ENCODE measurements at regions not wholly inside any gene's neighbourhood (a gene's known extent, or its start where the extent isn't known, plus 50 kb on each side); places are given as distances from the start of the nearest gene placed in this dataset.
"Not testable (repeated sequence)": the region's sequence is repeated elsewhere in the genome, so short reads cannot be mapped to it uniquely, and the experiment has no call there.

DNA sequence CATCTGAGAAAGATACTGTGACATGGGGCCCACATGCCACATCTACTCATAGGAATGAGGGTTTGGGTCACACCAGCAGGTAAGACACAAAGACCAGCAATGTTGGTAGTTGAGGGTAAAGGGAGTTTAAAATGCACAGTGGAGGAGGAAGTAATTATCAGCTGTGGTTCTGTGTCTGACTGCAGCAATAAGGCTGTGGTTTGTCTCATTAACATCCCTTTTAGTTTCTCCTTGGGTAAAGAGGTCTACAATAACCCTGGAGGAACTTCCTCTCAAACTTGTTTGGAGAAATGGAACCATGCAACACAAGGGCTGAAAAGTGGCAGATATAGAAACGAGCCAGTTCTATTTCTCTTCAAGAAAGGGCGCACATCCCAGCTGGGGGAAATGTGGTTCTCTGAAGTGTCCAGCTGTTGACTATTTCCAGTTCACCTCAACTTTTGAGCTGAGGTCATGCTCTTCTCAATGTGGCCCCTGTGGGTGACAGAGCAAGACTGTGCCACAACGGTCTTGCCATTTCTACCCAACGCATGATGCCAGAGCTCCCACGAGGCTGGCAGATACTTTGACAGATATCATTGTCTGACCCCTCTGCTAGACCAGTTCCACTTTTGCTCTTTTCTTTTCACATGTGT is 234.3 kb downstream of the SQOR start:
- no peak for DNase-seq

DNA sequence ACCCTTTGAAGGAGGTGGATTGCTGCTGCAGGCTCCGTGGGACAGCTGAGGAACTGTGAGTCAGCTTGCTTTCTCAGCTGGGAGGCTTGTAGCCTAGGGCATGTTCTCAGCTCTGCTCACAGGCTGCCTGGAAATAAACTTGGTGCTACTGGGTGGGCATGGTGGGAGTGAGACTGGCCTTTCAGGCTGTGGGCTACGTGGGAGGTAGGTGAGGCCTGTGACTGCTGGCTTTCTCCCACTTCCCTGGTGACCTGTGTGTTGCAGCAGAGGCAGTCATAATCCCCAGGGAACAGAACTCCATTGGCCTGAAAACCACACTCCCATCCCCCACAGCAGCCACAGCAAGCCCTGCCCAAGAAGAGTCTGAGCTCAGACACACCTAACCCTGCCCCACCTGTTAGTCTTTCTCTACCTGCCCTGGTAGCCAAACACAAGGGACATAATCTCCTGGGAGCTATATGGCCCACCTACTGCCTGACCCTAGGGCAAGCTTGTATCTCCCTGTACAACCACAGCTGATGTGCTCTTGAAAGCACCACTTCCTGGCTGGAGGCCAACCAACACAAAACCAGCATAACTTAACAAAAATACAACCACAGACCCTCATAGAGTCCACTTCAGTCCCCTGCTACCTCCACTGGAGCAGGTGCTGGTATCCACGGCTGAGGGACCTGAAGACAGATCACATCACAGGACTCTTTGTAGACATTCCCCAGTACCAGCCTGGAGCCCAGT is 236.5 kb downstream of the SQOR start:
- no peak for DNase-seq

DNA sequence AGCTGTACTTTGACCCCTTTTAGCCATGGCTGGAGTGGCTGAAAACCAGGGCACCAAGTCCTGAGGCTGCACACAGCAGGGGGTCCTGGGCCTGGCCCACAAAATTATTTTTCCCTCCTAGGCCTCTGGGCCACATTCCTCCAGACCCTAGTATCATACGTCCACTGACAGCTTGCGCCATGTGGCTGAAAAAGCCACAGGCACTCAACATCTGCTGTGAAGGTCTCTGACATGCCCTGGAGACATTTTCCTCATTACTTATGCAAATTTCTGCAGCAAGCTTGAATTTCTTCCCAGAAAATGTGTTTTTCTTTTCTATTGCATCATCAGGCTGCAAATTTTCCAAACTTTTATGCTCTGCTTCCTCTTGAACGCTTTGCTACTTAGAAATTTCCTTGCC is 239.0 kb downstream of the SQOR start:
- no peak for DNase-seq

DNA sequence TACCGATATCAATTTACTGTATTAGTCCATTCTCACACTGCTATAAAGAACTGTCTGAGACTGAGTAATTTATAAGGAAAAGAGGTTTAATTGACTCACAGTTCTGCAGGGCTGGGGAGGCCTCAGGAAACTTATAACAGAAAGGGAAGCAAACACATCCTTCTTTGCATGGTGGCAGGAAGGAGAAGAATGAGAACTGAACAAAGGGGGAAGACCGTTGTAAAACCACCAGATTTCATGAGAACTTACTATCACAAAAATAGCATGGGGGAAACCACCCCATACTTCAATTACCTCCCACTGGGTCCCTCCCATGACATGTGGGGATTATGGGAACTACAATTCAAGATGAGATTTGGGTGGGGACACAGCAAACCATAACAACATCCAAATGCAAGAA is 239.7 kb downstream of the SQOR start:
- not testable (repeated sequence) for DNase-seq

DNA sequence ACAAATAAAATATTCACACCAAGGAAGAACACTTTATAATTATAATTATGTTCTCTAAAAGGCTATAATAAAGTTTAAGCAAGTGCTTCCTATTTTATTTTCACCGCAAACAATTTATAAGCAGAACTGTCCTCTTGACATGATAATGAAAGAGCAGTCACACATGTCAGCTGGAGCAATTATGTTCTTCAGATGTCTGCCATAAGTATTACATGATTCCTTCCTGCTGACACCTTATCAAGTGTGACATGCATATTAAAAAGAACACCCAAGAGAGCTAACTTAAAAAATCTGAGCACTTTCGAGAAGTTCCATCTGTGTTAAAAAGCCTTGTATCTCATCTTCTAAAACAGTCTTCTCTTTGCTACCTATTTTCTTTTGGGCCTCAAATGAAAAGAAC is 249.5 kb downstream of the SQOR start:
- no peak for DNase-seq

DNA sequence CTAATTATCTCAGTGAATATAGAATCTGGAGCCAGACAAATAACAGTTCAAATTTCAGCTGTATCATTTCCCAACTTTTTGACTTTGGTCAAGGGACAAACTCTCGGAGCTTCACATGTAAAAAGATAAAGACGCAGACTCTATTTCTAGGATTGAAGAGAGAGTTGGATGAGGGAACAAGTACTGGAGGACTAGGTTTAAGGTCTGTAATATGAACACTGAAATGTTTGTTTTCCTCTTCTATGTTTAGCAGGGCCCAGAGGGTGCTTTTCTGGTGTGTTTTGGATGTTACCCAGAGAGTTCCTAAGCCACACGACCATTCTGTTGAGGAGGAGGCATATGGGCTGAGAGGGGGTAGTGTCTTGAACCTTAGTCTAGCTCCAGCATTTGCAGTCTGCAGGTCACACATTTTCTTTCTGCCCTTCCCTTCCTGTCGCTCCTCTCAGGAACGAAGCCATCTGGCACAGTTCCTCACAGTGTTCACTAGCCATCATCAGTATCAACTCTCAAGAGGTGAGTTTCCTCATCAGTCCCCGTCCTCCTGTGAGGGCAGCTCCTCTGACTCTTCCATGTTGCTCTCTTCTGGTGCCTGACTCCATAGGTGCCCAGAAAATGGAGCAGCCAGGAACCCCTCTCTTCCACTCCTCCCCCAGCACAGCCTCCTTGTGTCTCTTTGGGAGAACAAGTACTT is 250.1 kb downstream of the SQOR start:
- no peak for DNase-seq

DNA sequence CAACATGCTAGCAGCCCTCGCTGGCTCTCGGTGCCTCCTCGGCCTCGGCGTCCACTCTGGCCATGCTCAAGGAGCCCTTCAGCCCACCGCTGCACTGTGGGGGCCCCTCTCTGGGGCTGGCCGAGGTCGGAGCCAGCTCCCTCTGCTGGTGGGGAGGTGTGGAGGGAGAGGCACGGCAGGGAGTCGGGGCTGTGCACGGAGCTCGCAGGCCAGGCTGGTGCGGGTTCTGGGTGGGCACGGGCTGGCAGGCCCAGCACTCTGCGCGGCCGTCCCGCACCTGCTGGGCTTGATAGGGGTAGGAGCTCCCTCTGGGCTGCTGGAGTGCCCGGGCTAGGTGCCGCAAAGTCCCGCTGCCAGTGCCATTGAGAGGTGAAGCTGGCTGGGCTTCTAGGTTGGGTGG is 251.0 kb downstream of the SQOR start:
- DNase-seq = no peak

DNA sequence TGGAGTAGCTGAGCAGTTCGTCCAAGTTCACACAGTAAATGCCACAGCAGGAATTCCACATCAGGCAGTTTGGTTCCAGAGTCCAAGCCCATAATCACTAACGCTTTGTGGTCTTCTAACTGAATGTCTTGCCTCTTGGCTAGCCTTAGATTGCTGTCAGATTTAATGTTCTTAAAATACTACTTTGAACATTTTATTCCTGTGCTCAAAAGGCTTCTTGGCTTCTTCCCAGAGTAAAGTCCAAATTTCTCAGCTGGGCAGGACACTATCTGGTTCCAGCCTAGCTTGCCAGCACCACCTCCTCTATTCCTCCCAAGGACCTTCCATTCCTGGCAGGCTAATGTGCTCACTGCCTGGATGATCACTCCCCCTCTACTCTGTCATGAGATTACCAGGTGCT is 256.9 kb downstream of the SQOR start:
- no peak for DNase-seq

DNA sequence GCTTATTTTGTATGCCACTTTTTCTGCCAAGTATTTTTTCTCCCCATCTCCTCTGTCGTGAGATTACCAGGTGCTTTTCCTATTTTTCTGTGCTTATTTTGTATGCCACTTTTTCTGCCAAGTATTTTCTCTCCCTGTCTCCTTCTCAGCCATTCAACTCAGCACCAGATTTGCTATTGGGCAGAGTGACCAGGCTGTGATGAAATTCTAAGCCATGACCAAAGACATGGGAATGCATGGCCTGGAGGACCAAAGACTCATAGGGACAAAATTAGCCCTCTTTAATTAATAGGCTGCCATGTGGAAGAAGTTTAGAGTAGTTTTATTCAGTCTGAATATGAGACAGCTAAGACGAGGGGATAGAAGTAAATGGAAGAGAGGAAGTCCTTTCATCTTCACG is 257.4 kb downstream of the SQOR start:
- DNase-seq = no peak

DNA sequence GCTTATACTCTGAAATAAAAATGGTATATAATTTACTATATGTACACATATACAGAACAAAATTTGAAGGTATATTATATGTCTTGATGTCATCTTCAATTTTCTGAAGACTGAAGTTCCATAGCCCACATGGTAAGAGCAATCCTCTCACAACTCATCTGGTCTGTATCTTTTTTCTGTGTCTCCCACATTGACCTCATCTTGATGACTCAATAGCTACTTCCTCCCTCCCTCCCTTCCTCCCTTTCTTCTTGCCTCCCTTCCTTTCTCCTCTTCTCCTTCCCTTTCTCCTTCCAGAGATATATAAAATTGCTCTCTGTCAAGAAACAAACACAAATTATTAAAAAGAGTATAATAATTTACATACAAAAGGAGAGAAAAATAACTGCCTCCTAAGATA is 268.5 kb downstream of the SQOR start:
- DNase-seq = no peak

DNA sequence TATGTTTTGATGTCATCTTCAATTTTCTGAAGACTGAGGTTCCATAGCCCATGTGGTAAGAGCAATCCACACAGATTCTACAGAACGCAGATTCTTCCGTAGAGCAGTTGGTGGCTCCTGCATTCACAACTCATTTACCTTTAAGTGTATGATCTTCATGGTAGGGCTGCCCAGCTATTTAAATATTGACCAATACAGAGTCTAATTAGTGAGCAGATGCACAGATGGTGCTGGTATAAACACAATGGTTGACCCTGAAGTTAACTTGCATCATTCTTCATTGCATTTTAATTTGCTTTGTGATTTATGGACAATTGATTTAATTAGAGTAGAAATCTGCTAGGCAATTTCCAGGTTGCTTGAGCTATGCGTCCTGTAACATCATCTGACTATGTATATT is 269.2 kb downstream of the SQOR start:
- no peak for DNase-seq

DNA sequence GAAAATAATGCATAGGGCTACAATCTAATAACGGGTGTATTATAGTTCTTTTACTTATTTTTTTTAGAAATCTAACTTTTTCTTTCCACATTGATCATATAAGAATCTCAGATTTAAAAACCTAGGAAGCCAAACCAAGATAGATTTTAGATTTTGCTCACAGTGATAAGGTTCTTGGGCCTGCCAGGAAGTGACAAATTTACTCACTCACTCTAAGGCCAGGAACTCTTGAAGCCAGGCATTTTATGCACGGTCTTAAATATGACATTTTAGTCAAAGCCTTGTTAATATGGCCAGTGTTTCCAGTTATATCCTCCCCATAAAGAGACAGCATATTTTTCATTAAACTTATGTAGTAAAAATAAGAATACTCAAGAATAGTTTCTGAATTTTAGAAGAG is 271.4 kb downstream of the SQOR start:
- no peak for DNase-seq

DNA sequence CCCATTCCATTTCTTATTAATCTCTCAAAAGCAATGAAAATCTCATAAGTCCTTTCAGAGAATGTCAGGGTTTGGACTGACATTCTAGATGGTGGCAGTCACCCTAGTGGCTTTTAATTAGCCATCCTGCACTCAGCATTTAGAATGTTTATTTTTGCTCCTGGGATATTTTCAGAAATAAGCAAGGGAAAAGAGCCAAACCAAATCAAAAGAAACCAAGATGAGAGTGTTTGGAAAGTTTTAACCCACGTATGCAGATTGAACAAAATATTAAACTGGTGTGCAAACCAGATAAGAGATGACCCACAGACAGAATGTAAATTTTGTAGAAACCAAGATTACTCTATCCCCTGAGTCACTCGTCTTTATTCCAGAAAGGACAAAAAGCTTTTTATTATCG is 275.8 kb downstream of the SQOR start:
- DNase-seq = no peak

DNA sequence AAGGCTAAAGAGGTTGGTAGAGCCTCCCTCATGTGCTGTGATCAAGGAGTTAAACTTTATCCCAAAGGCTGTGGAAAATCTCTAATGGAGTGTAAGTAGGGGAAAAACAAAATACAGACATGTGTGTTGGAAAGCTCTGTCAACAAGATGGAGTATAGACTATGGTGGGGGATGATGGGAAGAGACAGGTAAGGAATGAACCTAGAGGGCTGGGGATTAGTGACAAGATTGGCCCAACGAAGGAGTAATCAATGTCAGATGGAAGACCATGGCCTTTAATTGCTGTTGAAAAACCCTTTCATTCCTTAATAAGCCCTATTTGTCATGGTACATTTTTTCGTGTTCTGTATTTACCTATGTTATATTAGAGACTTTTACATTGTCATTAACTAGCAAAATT is 278.6 kb downstream of the SQOR start:
- no peak for DNase-seq

DNA sequence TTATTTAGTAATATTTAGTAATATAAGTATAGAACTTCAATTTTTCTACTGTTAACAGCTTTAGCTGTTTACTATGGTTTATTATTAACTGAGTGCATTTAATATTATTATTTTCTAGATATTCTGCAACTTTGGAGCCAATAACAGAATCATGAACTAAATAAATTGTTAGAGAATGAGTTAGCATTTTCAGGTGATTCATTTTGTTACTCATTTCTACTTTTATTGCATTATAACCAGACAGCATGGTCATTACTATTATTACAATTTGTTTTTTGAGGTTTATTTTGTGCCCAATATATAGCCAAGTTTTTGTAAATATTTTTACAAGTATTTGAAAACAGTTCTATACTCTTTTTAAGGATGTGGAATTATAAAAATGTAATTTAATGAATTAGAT is 279.6 kb downstream of the SQOR start:
- no peak for DNase-seq

DNA sequence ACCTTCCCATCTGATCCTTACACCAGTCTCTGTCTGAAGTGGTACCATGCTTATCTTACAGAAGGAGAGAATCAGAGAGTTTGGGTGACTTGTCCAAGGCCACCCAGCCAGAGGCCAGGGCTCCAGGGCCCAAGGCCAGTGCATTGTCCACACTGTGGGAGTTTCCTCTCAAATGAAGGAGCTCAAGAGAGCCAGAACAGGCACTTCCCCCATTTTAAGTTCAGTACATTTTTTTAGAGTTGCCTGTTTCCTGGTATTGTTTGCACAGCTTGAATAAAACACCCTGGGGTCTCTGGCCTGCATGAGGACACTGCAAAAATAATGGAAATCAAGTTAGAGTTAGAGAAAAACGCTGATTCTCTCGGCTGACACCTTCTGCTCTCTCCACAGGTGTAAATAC is 284.0 kb downstream of the SQOR start:
- DNase-seq = no peak

DNA sequence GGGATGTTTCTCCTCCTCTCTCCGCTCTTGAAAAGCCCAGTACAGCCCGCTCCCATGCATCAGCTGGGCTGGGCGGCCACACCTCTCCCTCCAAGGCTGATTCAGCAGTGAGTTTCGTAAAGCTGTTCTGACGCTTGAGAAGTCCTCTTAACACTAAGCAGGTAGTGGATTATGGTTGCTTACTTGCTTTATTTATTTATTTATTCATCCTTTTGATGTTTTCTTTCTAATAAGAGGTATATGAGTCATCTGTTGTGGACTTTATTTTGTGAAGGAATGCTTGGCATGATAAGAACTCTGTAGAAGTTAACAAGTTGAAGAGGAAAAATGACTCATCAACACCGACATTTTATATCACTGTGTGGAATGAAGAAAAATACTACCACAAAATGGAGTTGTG is 285.0 kb downstream of the SQOR start:
- DNase-seq = no peak

DNA sequence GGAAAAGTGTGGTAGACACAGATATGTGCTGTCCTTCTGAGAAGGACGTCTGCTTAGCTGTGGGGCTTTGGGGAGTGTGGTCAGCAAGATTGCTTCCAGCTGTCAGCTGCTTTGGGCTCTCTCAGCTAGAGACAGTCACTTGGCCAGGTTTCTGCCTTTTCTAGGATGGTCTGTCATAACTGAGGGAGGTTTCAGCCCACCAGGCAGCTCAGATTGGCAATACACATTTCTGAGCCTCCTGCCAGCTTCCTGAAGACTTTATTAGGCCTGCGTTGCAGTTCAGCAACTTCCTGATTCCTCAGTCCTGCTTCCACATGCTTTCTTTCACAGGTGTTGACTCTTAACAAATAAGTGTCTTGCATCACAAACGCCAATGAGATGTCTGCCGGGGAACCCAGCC is 286.5 kb downstream of the SQOR start:
- no peak for DNase-seq

DNA sequence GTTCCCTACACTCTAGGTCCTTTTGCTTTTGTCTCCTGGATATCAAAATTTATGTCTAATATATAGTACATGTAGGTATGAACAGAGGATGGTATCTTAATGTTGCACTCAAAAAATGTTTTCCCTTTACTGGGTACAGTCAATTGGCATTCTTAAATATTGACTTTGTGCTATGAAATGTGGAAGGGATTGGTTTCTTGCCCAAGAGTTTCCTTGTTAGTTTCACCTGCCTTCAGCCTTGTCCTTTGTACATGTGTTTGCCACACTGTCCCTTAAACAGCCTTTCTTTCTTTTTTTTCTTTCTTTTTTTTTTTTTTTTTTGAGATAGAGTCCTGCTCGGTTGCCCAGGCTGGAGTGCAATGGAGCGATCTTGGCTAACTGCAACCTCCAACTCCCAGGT is 287.1 kb downstream of the SQOR start:
- DNase-seq = no peak

DNA sequence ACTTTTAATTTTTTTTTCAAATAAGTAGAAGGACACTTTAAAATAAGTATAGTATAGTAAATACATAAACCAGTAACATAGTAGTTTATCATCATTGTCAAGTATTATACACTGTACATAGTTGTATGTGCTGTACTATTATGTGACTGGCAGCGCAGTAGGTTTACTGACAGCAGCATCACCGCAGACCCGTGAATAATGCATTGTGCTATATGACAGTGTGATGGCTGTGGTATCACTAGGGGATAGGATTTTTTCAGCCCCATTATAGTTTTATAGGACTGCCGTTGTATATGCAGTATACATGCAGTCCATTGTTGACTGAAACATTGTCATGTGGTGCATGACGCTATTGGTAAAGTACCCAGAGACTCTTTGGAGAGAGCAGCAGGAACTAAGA is 306.5 kb downstream of the SQOR start:
- no peak for DNase-seq

DNA sequence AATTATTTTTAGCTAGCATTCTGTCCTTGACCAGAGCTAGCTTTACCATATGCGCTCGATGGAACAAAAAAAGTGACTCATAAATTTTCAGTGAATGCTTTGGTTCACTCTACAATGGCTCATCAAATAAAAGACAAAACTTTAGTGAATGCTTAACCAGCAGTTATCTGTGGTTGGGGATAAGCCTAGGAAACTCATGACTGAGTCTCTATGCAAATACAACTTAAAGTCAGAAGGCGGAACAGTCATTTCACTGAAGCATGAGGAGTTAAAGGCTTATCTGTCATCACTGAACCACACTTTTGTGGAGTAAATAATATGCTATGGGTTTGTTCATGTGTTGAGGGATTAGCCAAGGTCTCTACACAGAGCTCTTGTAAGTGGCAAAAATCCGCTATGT is 308.4 kb downstream of the SQOR start:
- no peak for DNase-seq

DNA sequence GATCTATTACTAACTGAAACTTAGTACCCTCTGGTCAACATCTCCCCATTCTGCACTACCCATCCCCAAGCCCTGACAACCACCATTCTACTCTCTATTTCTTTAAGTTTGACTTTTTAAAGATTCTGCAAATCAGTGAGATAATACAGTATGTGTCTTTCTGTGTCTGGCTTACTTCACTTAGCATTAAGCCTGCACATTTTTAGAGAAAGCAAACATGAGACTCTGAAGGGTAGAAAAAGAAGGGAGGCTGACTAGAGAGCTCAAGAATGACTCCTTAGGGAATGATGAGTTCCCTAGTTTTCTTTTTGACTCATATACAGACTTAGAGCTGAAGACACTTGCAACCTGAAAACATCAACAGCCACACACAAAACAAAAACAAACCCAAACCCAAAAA is 311.3 kb downstream of the SQOR start:
- DNase-seq = no peak

DNA sequence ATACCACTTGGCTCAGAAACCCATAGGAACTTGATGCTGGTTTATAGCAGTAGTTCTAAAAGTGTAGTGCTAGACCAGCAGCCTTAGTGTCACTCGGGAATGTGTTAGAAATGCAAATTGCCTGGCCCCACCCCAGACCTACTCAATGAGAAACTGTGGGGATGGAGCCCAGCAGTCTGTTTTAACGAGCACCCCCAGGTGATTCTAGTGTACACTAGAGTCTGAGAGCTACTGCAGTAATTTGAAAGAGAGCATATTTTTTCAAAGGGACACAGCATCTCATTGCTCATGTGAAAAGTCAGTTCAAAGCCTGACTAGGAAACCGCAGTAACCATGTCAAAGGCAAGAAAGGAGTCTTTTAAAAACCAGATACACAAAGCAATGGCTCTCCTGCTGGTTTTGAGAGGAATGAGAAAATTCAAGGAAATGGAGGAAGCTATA is 313.4 kb downstream of the SQOR start:
- DNase-seq = no peak

DNA sequence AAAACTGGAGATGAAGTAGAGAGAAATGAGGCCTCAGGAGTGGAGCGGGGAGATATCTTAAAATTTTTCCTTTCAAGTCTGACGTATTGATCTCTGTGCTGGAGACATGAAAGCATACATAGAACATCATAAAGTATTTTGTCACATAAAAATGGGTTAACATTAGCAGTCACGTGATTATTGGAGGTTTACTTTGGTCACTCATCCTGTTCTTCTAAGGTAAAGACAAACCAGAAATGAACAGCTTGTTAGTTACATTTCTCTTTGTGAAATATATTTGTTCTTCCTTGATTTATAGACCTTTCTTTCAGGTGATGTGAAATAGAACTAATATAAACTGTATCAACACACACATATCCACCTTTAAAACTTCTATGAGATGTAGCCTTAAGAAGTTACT is 324.1 kb downstream of the SQOR start:
- no peak for DNase-seq

DNA sequence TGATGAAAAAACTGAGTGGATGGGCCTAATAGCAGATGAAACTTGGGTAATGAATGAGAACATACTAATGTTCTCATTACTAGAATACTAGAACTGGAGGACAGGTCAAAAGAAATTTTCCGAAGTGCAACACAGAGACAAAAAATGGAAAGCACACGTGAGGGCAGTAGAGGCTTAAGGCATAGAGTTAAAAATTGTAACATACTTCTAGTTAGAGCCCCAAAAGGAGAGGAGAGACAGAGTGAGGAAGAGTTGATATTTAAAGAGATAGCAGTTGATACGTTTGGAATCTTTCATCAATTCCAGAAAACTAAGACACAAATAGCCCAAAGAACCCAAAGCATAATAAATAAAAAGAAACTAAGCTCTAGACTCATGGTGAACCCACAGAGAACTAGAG is 327.9 kb downstream of the SQOR start:
- no peak for DNase-seq
